C4-2B (cell line): ENCODE measurements at regions not wholly inside any gene's neighbourhood (a gene's known extent, or its start where the extent isn't known, plus 50 kb on each side); places are given as distances from the start of the nearest gene placed in this dataset.

Source experiments
- H3K27ac ChIP-seq: fragments of 450-650 bp; 2 replicates; pipeline ENCODE4 v1.5.1; 2017
- CTCF ChIP-seq: fragments of 450-650 bp; conservative IDR thresholded peaks from 2 replicates; pipeline ENCODE4 v1.5.1; 2017; ENCODE audit warnings: mild to moderate bottlenecking
- ZFX ChIP-seq: fragments of 450-650 bp; IDR thresholded peaks from 2 replicates; pipeline ENCODE4 v1.6.1; 2017

GRCh38 chr1:76744989-76745388, 122.3 kb upstream of the ST6GALNAC5 start:
- TF ChIP-seq ZFX (no peak), CTCF (no peak)
- no peak overlapping the region for H3K27ac ChIP-seq

- H3K27ac ChIP-seq = no peak overlapping the region
- TF ChIP-seq CTCF (no peak), ZFX (no peak)
Measured at GRCh38 chr1:76746206-76746605, 121.1 kb upstream of the ST6GALNAC5 start.

- no peak overlapping the region for H3K27ac ChIP-seq
- TF ChIP-seq ZFX (no peak), CTCF (no peak)
Measured at GRCh38 chr1:76754730-76755129, 112.5 kb upstream of the ST6GALNAC5 start.

GRCh38 chr1:76759171-76759860, 108.0 kb upstream of the ST6GALNAC5 start:
- TF ChIP-seq CTCF (no peak), ZFX (no peak)
- H3K27ac ChIP-seq = no peak overlapping the region

GRCh38 chr1:76759950-76760349, 107.3 kb upstream of the ST6GALNAC5 start:
- no peak overlapping the region for H3K27ac ChIP-seq
- no peak for TF ChIP-seq CTCF
- no peak for TF ChIP-seq ZFX

GRCh38 chr1:76763738-76764137, 103.5 kb upstream of the ST6GALNAC5 start:
- no peak overlapping the region for H3K27ac ChIP-seq
- no peak for TF ChIP-seq CTCF
- no peak for TF ChIP-seq ZFX

- H3K27ac ChIP-seq = no peak overlapping the region
- TF ChIP-seq ZFX = no peak
- TF ChIP-seq CTCF = no peak
Measured at GRCh38 chr1:76764638-76765454, 102.4 kb upstream of the ST6GALNAC5 start.
